ENCODE measurements at regions not wholly inside any gene's neighbourhood (a gene's known extent, or its start where the extent isn't known, plus 50 kb on each side); places are given as distances from the start of the nearest gene placed in this dataset.

DNA sequence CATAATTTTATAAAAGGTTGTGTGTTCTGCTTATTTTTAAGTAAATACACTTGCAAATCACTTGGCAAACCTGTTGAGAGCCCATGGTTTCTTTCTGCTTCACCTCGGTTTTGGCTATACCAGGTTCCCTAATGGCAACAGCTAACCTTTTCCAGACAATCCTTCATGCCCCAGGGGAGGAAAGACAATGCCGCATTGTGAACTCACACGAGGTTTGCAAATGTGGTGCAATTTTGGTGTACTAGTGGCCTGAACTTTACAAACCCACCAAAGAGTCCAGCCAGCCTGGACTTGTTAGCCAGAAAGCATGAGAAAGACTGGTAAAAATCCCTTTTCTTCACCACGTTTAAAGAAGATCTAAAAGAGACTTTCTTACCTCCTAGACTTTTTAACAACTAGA lies 84.8 kb upstream of the SOX4 start:
- no peak for DNase-seq

DNA sequence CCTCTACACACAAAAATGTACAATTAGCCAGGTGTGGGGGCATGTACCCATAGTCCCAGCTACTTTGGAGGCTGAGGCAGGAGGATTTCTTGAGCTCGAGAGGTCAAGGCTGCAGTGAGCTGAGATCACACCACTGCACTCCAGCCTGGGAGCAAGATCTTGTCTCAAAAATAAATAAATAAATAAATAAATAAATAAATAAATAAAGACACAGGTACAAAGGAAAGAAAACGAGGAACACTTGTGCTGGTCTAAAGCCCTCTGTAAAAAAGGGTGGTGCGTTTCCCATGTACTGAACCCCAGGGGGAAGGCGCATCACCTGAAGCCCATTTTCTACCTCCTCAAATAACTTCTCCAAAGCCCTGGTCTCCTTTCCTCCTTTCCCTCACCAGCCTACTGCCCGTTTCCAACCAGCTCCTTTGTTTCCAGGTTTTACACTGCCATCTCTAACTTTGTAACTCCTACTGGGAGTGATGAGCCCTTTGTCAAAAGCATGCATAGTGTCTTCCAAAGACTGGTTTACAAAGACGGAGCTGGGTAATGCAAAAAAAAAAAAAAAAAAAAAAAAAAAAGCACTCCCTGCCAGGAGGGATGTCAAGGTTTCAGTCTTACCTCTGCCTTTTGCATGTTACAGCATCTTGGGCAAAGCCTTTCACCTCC lies 81.5 kb upstream of the SOX4 start:
- no peak overlapping the region for H3K27ac ChIP-seq
- intact Hi-C loops (cut with DNase I): no loop called here
- DNase-seq: no peak
- no peak for TF ChIP-seq POLR2A (IDR thresholded peaks at IDR 0.05)
- TF ChIP-seq, protein P1, sequence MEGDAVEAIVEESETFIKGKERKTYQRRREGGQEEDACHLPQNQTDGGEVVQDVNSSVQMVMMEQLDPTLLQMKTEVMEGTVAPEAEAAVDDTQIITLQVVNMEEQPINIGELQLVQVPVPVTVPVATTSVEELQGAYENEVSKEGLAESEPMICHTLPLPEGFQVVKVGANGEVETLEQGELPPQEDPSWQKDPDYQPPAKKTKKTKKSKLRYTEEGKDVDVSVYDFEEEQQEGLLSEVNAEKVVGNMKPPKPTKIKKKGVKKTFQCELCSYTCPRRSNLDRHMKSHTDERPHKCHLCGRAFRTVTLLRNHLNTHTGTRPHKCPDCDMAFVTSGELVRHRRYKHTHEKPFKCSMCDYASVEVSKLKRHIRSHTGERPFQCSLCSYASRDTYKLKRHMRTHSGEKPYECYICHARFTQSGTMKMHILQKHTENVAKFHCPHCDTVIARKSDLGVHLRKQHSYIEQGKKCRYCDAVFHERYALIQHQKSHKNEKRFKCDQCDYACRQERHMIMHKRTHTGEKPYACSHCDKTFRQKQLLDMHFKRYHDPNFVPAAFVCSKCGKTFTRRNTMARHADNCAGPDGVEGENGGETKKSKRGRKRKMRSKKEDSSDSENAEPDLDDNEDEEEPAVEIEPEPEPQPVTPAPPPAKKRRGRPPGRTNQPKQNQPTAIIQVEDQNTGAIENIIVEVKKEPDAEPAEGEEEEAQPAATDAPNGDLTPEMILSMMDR (IDR thresholded peaks at IDR 0.05): no peak
- no peaks in the 10 kb centered on the region for H3K27me3 ChIP-seq
- H3K36me3 ChIP-seq (replicated peaks in 1 of 2): no peaks in the 10 kb centered on the region
- H3K4me1 ChIP-seq (replicated peaks in 1 of 2): no peaks in the 10 kb centered on the region
- H3K9me3 ChIP-seq (replicated peaks in 1 of 3): no peaks in the 10 kb centered on the region
- WGBS, 4 donors: 84 to 94% (median 87%) methylated on average over 6 of the region's 6 CpGs
- H3K4me3 ChIP-seq: no peak overlapping the region

More for the DNA sequence above, 84.8 kb upstream of the SOX4 start:
- TF ChIP-seq, protein P1 (IDR thresholded peaks at IDR 0.05): no peak
- no peak for TF ChIP-seq POLR2A (IDR thresholded peaks at IDR 0.05)
- Histone ChIP-seq H3K27me3 (no peaks in the 10 kb centered on the region), H3K27ac (no peak overlapping the region), H3K9me3 (replicated peaks in 1 of 3) (no peaks in the 10 kb centered on the region), H3K36me3 (replicated peaks in 1 of 2) (no peaks in the 10 kb centered on the region), H3K4me3 (no peak overlapping the region), H3K4me1 (replicated peaks in 1 of 2) (no peaks in the 10 kb centered on the region)
- intact Hi-C loops (cut with DNase I): no loop called here
- 76 to 84% (median 78%) methylated on average over 4 of the region's 4 CpGs for WGBS, 4 donors

DNA sequence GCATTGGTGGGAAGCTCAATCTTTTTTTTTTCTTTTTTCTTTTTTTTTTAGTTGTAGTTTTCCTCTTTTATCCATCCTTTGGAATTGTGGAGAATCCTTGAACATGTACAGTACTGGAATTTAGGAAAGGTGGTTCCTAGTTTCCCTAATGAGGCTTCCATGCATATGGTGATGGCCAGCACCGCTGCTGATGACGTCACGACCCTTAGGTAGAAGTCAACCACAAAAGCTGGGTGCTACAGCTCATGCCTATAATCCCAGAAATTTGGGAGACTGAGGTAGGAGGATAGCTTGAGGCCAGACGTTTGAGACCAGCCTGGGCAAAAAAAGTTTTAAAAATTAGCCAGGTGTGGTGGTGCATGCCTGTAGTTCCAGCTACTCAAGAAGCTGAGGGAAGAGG lies 79.3 kb upstream of the SOX4 start:
- no peak overlapping the region for H3K4me3 ChIP-seq
- WGBS, 4 donors: 74 to 82% (median 77%) methylated on average over 4 of the region's 4 CpGs
- H3K36me3 ChIP-seq (replicated peaks in 1 of 2): no peaks in the 10 kb centered on the region
- TF ChIP-seq POLR2A (IDR thresholded peaks at IDR 0.05): no peak
- TF ChIP-seq, protein P1 (IDR thresholded peaks at IDR 0.05): no peak
- DNase-seq: no peak
- intact Hi-C loops (cut with DNase I): no loop called here
- H3K9me3 ChIP-seq (replicated peaks in 1 of 3): no peaks in the 10 kb centered on the region
- H3K27me3 ChIP-seq: no peaks in the 10 kb centered on the region
- H3K27ac ChIP-seq: no peak overlapping the region
- H3K4me1 ChIP-seq (replicated peaks in 1 of 2): no peaks in the 10 kb centered on the region

DNA sequence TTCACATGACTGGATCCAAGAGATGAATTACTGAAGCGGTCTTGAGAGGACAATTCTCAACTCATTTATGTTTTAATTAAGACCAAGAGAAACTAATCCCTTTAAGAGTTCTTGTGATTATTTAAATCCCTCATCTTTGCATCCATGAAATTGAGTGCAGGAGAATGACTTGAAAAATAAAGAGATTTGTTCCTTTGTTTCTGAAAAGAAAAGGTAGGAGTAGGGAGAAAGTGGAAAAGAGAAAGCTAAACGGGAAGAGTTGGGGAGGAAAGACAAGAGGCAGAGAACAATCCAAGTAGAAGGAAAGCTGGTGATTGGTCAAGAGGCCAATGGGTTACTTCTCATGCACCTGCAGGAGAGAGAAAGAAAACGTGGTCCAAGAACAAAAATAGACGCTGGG lies 75.2 kb upstream of the SOX4 start:
- no peaks in the 10 kb centered on the region for H3K9me3 ChIP-seq (replicated peaks in 1 of 3)
- no peak for TF ChIP-seq POLR2A (IDR thresholded peaks at IDR 0.05)
- TF ChIP-seq, protein P1 (IDR thresholded peaks at IDR 0.05): no peak
- no peak overlapping the region for H3K4me3 ChIP-seq
- DNase-seq: no peak
- WGBS, 4 donors: 56 to 81% (median 63%) methylated on average over 4 of the region's 4 CpGs
- H3K4me1 ChIP-seq (replicated peaks in 1 of 2): no peaks in the 10 kb centered on the region
- H3K36me3 ChIP-seq (replicated peaks in 1 of 2): no peaks in the 10 kb centered on the region
- intact Hi-C loops (cut with DNase I): no loop called here
- no peaks in the 10 kb centered on the region for H3K27me3 ChIP-seq
- H3K27ac ChIP-seq: no peak overlapping the region

All from adrenal gland (tissue), 9 donors.